B cell (primary cell): ENCODE measurements at regions not wholly inside any gene's neighbourhood (a gene's known extent, or its start where the extent isn't known, plus 50 kb on each side); places are given as distances from the start of the nearest gene placed in this dataset.

Experiments
- CTCF ChIP-seq: fragments of 200-600 bp; IDR thresholded peaks from one replicate; pipeline ENCODE4 v1.8.0; 2022; ENCODE audit warnings: antibody characterized with exemption, mild to moderate bottlenecking
- EZH2 ChIP-seq: IDR thresholded peaks from 2 replicates; pipeline ENCODE4 v1.6.1; 2012; ENCODE audit warnings: borderline replicate concordance, low read depth, mild to moderate bottlenecking, moderate library complexity, low read length; ENCODE audit not compliant: insufficient read depth, poor library complexity, severe bottlenecking

- TF ChIP-seq CTCF (no peak), EZH2 (no peak)
These were observed 397.7 kb downstream of the AASDHPPT start for GRCh38 chr11:106475181-106475580.
